ENCODE measurements at regions not wholly inside any gene's neighbourhood (a gene's known extent, or its start where the extent isn't known, plus 50 kb on each side); places are given as distances from the start of the nearest gene placed in this dataset.

- TF ChIP-seq TEF (CRISPR knock-in tag; IDR thresholded peaks at IDR 0.05), result no peak
- TF ChIP-seq ZNF468 (CRISPR knock-in tag; IDR thresholded peaks at IDR 0.05), result no peak
- no peak for TF ChIP-seq ZNF720 (CRISPR knock-in tag; IDR thresholded peaks at IDR 0.05)
- TF ChIP-seq RXRA (CRISPR knock-in tag; IDR thresholded peaks at IDR 0.05), result no peak
- no peak for TF ChIP-seq PPARG (CRISPR knock-in tag; conservative IDR thresholded peaks at IDR 0.05)
- no peak for TF ChIP-seq HDAC6 (IDR thresholded peaks at IDR 0.05; ENCODE audit: low read depth, low read length)
- no peak for TF ChIP-seq ZNF10 (CRISPR knock-in tag; IDR thresholded peaks at IDR 0.05; ENCODE audit: borderline replicate concordance, low read depth)
Measured at GRCh38 chr16:51941412-51941811, 605.5 kb downstream of the TOX3 start (continued).

- Histone ChIP-seq H3K27ac (ENCODE audit: extremely low read length, insufficient read depth, low read length) (no peak overlapping the region), H3K27me3 (ENCODE audit: control insufficient read depth in 1 of 2, insufficient read depth in 2 of 2, low read length in 2 of 2) (no peaks in the 10 kb centered on the region), H3K36me3 (replicated peaks in 1 of 2; ENCODE audit: control insufficient read depth in 1 of 2, insufficient read depth in 2 of 2, low read length in 2 of 2) (no peaks in the 10 kb centered on the region), H3K9me3 (ENCODE audit: low read length) (no peaks in the 10 kb centered on the region), H4K20me1 (ENCODE audit: insufficient read depth, low read length) (no peaks in the 10 kb centered on the region), H3K4me1 (ENCODE audit: insufficient read depth, low read length) (no peaks in the 10 kb centered on the region), H3K9ac (ENCODE audit: insufficient read depth, low read depth, low read length) (no peak overlapping the region), H2AFZ (ENCODE audit: low read length) (no peak overlapping the region), H3K79me2 (ENCODE audit: insufficient read depth, low read length) (no peaks in the 10 kb centered on the region), H3K4me3 (replicated peaks in 1 of 3; ENCODE audit: insufficient read depth in 1 of 3, low read depth in 2 of 3, low read length in 3 of 3) (no peak overlapping the region), H3K4me2 (ENCODE audit: low read depth, low read length) (no peak overlapping the region)
- FAIRE-seq (no peak), ATAC-seq (no peak), DNase-seq (ENCODE audit: low spot score) (no peak)
- BruUV-seq (replicated peaks), result no TSS peak
- ChIA-PET CTCF (ENCODE audit: low intra/inter-chr PET ratio, low total read pairs) (no interaction called here), POLR2A (no interaction called here)
- in situ Hi-C loops (cut with HindIII; ENCODE audit: extremely low pct_ligation_motif_present, low pct_unique_long_range_greater_than_20kb), result no loop called here
- WGBS (ENCODE audit: low lambda C conversion rate), result 0% methylated on average over 1 of the region's 1 CpG
- intact Hi-C loops (cut with micrococcal nuclease; ENCODE audit: unreplicated experiment), result no loop called here
- TF ChIP-seq ZNF788 (CRISPR knock-in tag; IDR thresholded peaks at IDR 0.05; ENCODE audit: borderline replicate concordance) (no peak), ZNF263 (CRISPR knock-in tag; IDR thresholded peaks at IDR 0.05) (no peak), ZFP37 (CRISPR knock-in tag; IDR thresholded peaks at IDR 0.05; ENCODE audit: borderline replicate concordance) (no peak), ZNF460 (CRISPR knock-in tag; IDR thresholded peaks at IDR 0.05; ENCODE audit: borderline replicate concordance) (no peak), RFXANK (CRISPR knock-in tag; IDR thresholded peaks at IDR 0.05) (no peak), SIX4 (CRISPR knock-in tag; IDR thresholded peaks at IDR 0.05) (no peak), ZNF224 (CRISPR knock-in tag; IDR thresholded peaks at IDR 0.05) (no peak), IKZF4 (CRISPR knock-in tag; IDR thresholded peaks at IDR 0.05; ENCODE audit: borderline replicate concordance, low read depth, not compliant biosample characterization) (no peak), ZNF431 (CRISPR knock-in tag; IDR thresholded peaks at IDR 0.05; ENCODE audit: borderline replicate concordance, low read depth) (no peak), GMEB2 (CRISPR knock-in tag; IDR thresholded peaks at IDR 0.05; ENCODE audit: low read depth) (no peak), ZBTB1 (CRISPR knock-in tag; IDR thresholded peaks at IDR 0.05; ENCODE audit: borderline replicate concordance) (no peak), ARID4A (CRISPR knock-in tag; IDR thresholded peaks at IDR 0.05; ENCODE audit: borderline replicate concordance) (no peak), SYNCRIP (IDR thresholded peaks at IDR 0.05; ENCODE audit: insufficient read depth, low read depth, low read length) (no peak)
Measured at GRCh38 chr16:51940183-51940582, 606.8 kb downstream of the TOX3 start.
